Activated T-cell treated with anti-CD3 and anti-CD28 coated beads, Interleukin-2, amount 50 U/mL, for 4 hours (primary cell): ENCODE measurements at regions not wholly inside any gene's neighbourhood (a gene's known extent, or its start where the extent isn't known, plus 50 kb on each side); places are given as distances from the start of the nearest gene placed in this dataset.

ENCODE experiments used
- ATAC-seq, 2 donors: fragments of 200-7000 bp; cut with Tn5 transposase; one replicate each; pipeline ENCODE4 v1.10.0; 2021
- DNase-seq: peaks from one replicate; pipeline ENCODE4 v3.0.0-alpha.2; 2020
- H3K27me3 Mint-ChIP-seq: one replicate; pipeline ENCODE4 v1.8.0; 2021; ENCODE audit warnings: low read depth, mixed read lengths
- H3K36me3 Mint-ChIP-seq: one replicate; pipeline ENCODE4 v1.8.0; 2022; ENCODE audit warnings: mixed read lengths; ENCODE audit not compliant: insufficient read depth
- H3K4me1 Mint-ChIP-seq: one replicate; pipeline ENCODE4 v1.8.0; 2021; ENCODE audit warnings: low read depth, mixed read lengths
- H3K4me3 Mint-ChIP-seq: one replicate; pipeline ENCODE4 v1.8.0; 2021; ENCODE audit warnings: mild to moderate bottlenecking, moderate library complexity, mixed read lengths
- H3K9me3 Mint-ChIP-seq: one replicate; pipeline ENCODE4 v1.8.0; 2021; ENCODE audit warnings: mixed read lengths

DNA sequence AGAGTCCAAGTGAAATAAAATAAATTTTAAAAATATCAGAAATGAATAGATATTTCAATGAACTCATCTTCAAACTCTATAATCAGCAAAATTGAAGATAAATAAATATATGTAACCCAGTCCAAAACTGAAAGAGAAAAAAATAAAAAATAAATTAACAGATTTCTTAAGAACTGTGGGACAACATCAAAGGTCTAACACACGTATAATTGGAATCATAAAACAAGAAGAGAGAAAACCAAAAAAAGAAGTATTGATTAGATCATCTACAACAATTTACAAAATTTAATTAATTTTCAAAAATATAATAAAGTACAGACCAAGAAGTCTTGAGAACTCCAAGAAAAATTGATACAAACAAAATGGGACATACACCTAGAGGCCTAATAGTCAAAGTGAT lies 625.8 kb upstream of the SORCS1 start:
- Mint-ChIP-seq H3K4me1 (no peaks in the 10 kb centered on the region), H3K27me3 (no peaks in the 10 kb centered on the region)

DNA sequence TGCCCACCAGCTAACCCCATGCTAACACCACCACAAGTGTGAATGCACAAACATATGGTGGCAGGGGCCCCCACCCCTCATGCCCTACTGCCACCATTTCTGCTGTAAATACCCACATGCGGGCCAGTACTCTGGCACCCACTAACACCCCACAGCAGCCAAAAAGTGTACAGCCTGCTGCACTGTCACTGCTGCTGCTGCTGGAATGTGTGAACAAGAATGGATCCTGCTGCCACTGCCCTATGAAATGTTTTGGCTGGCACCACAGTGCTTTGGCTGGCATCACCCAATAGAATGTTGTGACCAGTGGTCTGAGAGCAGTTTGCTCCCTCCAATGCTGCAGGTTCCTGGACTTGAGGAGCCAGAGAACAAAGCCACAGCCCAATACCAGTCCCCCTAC lies 606.6 kb upstream of the SORCS1 start:
- ATAC-seq (no peak), DNase-seq (no peak)
- peaks cover 7% of the 10 kb centered on the region for H3K9me3 Mint-ChIP-seq
- no peaks in the 10 kb centered on the region for H3K36me3 Mint-ChIP-seq
- H3K27me3 Mint-ChIP-seq = no peaks in the 10 kb centered on the region
- H3K4me3 Mint-ChIP-seq = no peak overlapping the region
- H3K4me1 Mint-ChIP-seq = no peaks in the 10 kb centered on the region

More for the DNA sequence above, 625.8 kb upstream of the SORCS1 start:
- peaks cover 5% of the 10 kb centered on the region for H3K9me3 Mint-ChIP-seq
- ATAC-seq (no peak), DNase-seq (no peak)
- no peaks in the 10 kb centered on the region for H3K36me3 Mint-ChIP-seq
- H3K4me3 Mint-ChIP-seq = no peak overlapping the region

DNA sequence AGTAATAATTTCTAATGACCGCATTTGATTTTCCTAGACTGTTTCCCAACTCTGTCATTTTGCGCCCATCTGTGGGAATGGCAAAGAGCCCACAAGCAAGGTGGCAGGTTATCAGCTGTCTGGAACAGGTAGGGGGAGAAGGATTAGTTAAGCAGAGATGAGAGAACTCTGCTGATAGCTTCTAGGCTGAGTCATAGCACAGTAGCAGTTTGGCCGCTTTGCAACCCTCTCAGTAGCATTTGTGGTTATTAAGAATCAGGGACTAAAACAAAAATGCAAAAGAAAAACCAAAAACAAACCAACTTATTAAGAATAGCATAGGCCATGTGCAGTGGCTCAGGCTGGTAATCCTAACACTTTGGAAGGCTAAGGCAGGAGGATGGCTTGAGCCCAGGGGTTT lies 602.7 kb upstream of the SORCS1 start:
- Mint-ChIP-seq H3K27me3 (no peaks in the 10 kb centered on the region), H3K4me1 (no peaks in the 10 kb centered on the region), H3K36me3 (no peaks in the 10 kb centered on the region), H3K9me3 (peaks cover 9% of the 10 kb centered on the region), H3K4me3 (no peak overlapping the region)
- no peak for DNase-seq
- no peak for ATAC-seq

DNA sequence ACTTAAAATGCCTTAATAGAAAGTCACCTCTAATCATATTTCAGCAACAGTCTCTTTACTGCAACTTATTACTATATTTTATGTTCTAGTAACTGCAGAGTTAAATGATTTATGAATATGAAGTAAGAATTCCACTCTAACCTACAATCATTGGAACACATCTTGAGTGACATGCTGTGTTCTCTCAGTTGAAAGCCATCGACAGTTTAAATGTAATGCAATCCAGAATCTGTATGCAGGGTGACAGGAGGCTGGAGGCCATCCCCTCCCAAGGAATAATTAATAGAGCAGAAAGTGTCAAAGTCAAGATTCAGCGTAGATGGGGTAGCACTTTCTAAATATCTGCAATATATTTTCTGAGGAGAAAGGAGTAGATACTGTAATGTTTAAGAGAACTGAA lies 590.3 kb upstream of the SORCS1 start:
- ATAC-seq = no peak
- Mint-ChIP-seq H3K9me3 (peaks cover 12% of the 10 kb centered on the region), H3K4me1 (no peaks in the 10 kb centered on the region), H3K36me3 (no peaks in the 10 kb centered on the region), H3K4me3 (no peak overlapping the region), H3K27me3 (no peaks in the 10 kb centered on the region)
- DNase-seq = no peak

DNA sequence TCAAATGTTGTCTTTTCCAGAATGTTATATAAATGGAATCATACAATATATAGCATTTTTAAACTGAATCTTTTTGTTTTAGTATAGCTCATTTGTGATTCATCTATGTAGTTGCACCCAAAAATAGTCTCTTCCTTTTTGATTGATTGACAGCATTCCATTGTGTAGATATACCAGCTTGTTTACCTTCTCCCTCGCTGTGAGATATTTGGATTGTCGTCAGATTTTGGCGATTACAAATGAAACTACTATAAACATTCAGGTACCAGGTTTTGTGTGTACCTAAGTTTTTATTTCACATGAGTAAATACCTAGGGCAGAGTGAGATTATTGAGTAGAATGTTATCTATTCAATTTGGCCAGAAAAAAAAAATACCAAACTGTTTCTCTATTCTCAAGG lies 584.7 kb upstream of the SORCS1 start:
- no peak for ATAC-seq
- H3K9me3 Mint-ChIP-seq = peaks cover 35% of the 10 kb centered on the region

DNA sequence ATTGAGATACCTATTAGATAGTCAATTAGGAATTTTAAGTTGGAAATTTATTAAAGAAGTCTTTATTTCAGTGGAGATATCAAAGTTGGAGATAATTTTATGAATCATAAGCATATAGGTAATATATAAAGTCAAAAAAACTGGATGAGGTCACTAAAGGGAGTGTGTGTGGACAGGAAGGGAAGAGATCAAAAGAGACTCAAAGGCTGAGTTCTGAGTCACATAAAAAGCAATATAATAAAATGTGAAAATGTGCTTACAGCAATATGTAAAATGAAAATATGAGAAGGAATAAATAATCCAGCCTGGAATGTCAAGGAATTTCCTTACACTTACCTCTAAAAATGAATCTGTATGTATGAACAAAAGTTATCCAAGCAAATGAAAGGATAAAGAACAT lies 583.3 kb upstream of the SORCS1 start:
- Mint-ChIP-seq H3K9me3 (peaks cover 36% of the 10 kb centered on the region), H3K27me3 (no peaks in the 10 kb centered on the region), H3K4me3 (no peak overlapping the region), H3K4me1 (no peaks in the 10 kb centered on the region), H3K36me3 (no peaks in the 10 kb centered on the region)
- DNase-seq (no peak), ATAC-seq (no peak)

More for the DNA sequence above, 584.7 kb upstream of the SORCS1 start:
- DNase-seq = no peak
- Mint-ChIP-seq H3K36me3 (no peaks in the 10 kb centered on the region), H3K4me3 (no peak overlapping the region), H3K4me1 (no peaks in the 10 kb centered on the region), H3K27me3 (no peaks in the 10 kb centered on the region)

DNA sequence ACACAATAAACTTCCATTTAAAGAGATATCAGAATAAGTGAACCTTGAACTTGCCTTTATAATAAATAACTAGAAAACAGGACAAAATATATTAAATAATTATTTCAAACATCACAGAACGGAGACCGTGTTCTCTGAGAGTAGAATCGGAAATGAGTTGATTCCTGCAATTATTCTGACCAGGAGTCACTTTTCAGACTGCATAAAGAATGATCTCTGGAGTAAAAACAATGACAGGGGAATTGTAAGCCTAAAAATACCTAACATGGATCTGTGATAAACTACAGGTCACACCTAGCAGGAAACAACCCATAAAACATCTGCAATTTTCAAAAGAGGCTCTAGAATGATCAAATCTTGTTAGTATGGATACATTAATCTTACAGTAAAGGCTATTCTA lies 577.5 kb upstream of the SORCS1 start:
- Mint-ChIP-seq H3K4me1 (no peaks in the 10 kb centered on the region), H3K4me3 (no peak overlapping the region), H3K9me3 (peaks cover 41% of the 10 kb centered on the region), H3K36me3 (no peaks in the 10 kb centered on the region), H3K27me3 (no peaks in the 10 kb centered on the region)
- ATAC-seq (no peak), DNase-seq (no peak)

DNA sequence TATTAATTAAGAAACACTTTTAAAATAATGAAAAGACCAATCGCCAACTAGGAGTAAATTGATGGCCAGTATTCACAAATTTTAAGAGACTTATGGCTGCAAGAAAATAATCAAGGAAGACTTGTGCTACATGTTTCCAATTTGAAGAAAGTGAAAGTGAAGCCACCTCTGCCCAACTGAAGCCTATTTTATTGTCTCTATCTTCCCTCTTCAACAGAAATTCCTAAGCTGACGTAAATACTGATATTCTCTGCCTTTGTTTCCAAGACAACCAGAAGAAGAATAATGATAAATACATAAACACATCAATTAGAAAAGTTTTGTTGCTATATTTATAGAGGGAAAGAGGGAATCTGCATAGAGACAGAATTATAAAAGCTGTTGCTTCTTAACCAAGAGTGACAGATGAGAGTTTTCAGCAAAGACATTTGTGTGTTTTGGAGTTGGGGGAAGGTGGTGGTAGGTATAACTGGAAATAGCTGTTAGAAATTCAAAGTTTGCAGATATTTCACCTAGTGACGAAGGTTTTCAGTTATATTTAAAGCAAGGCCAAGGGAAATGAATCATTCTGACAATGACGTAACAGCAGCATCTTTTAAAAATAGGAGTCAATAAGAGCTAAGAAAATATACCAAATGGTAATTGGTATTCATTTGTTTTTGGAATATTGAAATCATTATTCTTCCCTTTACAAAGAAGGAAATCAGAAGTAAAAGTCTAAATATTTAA lies 576.6 kb upstream of the SORCS1 start:
- Mint-ChIP-seq H3K9me3 (peaks cover 41% of the 10 kb centered on the region), H3K27me3 (no peaks in the 10 kb centered on the region), H3K4me3 (no peak overlapping the region), H3K36me3 (no peaks in the 10 kb centered on the region), H3K4me1 (no peaks in the 10 kb centered on the region)
- ATAC-seq = no peak
- no peak for DNase-seq

DNA sequence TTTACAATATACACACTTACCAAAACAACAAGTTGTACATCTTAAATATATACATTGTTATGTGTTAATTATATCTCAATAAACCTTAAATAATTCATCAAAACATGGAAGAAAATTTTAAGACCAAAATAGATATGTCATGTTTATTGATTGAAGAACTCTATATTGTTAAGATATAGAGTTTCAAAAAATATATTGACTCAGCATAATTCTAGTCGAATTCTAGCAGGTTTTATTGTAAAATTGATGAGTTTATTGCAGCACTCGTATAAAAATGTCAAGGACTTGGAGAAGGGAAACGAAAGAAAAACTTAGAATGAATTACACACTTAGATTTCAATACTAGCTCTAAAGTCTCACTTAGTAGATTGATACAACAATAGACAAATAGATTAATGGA lies 575.4 kb upstream of the SORCS1 start:
- Mint-ChIP-seq H3K4me3 (no peak overlapping the region), H3K9me3 (peaks cover 38% of the 10 kb centered on the region), H3K4me1 (no peaks in the 10 kb centered on the region), H3K36me3 (no peaks in the 10 kb centered on the region), H3K27me3 (no peaks in the 10 kb centered on the region)
- DNase-seq = no peak
- ATAC-seq = no peak

DNA sequence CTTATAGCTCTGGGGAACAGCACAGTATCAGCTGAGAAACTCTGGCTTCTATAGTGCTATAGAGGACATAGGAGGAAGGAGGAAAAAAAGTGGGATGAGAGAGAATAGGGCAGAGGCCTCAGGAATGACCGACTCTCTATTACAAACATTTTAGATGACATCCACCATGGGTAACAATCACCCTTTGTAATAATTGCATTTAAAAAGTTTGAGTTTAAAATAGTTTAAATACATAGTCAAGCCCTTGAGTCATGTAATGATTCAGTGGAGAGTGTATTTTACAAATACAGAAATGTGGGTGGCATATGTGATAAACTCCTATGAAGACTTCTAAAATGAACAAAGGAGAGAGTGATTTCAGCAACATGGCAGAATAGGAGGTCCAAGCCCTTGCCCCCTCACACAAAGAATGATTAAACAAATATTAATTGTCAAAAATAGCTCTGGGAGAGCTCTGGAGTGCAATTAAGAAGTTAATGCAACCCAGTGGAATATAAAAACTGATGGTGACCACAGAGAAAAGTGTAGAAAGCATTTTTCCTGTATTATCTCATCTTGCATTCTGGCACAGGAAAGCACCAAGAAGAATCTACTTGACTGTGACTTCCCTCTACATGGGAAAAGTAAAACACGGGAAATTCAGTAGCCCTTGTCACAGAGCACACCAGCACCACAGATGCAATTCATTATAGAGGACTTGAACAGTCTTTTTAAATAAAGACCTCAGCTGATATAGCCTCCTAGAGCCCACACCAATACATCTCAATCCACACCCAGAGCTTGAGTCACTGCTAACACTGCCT lies 569.0 kb upstream of the SORCS1 start:
- H3K36me3 Mint-ChIP-seq = no peaks in the 10 kb centered on the region
- ATAC-seq (no peak), DNase-seq (no peak)
- H3K4me3 Mint-ChIP-seq = no peak overlapping the region
- no peaks in the 10 kb centered on the region for H3K27me3 Mint-ChIP-seq
- H3K9me3 Mint-ChIP-seq = peaks cover 40% of the 10 kb centered on the region
- no peaks in the 10 kb centered on the region for H3K4me1 Mint-ChIP-seq

DNA sequence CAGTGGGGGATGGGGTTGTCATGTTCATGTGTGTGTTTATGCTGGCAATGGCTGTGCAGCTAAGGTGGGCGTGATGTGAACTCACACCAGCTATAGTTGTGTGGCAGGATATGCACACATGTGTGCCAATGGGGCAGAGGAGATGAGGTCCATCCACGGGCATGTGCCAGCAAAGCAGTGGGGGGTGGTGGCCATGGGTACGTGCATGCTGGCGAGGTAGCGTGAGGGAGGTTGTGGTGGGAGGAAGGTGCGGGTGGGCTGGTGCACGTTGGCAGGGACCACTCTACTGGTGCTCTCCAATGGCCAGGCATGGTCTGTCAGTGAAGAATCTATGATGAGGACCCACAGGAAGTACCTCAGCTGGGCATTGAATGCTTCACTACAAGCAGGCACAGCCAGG lies 567.5 kb upstream of the SORCS1 start:
- DNase-seq (no peak), ATAC-seq (no peak)
- Mint-ChIP-seq H3K4me1 (no peaks in the 10 kb centered on the region), H3K9me3 (peaks cover 31% of the 10 kb centered on the region), H3K4me3 (no peak overlapping the region), H3K27me3 (no peaks in the 10 kb centered on the region), H3K36me3 (no peaks in the 10 kb centered on the region)

DNA sequence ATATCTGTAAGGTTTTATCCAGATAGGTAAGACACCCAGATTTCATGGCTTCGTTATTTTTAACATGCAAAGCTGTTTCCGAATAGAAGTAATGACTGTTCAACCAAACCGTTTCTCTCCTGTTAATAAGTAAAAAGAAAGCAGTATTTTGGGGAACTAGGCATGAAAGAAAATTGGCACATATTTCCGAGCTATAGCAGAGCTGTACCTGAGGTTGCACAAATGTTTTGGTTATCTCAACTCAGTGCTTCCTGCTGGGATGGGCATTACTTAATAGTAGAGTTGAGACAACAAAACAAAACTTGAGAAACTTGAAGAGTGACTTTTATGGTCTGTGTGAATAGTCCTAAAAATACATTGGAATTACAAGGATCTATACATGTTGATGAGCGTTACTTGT lies 564.3 kb upstream of the SORCS1 start:
- no peak for ATAC-seq
- Mint-ChIP-seq H3K4me3 (no peak overlapping the region), H3K27me3 (no peaks in the 10 kb centered on the region), H3K4me1 (no peaks in the 10 kb centered on the region), H3K36me3 (no peaks in the 10 kb centered on the region), H3K9me3 (peaks cover 15% of the 10 kb centered on the region)
- no peak for DNase-seq

DNA sequence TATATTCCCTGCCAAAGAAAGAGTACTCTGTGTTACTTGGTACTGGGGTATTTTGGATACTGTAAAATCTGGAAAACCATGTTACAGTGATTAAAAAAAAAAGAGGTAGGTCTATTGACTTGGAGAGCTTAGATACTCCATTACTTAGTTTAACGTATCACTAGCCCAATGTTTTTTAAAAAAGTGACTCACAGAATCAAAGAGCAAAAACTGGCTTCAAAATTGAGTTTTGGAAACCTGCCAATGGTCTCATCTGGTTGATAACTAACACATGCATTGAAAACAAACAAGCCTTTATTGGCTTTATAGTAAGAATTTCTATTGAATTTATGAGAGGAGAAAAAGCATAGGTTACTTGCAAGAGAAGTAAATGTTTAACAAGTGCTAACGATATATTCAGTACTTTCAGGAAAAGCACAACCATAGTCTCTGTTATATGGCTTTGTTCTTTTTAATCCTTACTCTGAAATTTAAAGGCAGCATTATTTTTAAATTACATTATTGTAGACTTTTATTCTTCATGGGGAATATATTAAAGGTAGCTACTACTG lies 563.3 kb upstream of the SORCS1 start:
- Mint-ChIP-seq H3K36me3 (no peaks in the 10 kb centered on the region), H3K4me1 (no peaks in the 10 kb centered on the region), H3K27me3 (no peaks in the 10 kb centered on the region), H3K4me3 (no peak overlapping the region), H3K9me3 (peaks cover 6% of the 10 kb centered on the region)
- DNase-seq (no peak), ATAC-seq (no peak)

DNA sequence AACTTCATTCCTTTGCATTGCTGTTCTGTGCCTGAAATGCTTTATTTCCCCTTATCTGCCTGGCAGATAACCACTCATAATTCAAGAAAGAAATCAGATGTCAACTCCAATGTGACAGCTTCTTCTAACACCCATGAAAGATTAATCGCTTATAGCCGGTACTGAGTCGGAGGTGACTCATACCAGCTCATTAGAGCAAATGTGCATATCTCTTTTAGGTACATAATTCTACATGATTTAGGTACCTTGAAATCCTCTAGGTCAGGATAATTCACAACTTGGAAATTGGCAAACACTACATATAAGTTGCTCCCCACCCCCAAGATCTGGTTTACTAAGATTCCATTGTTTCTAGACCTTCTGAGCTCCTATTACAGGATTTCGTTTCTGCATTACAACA lies 554.4 kb upstream of the SORCS1 start:
- Mint-ChIP-seq H3K36me3 (no peaks in the 10 kb centered on the region), H3K27me3 (no peaks in the 10 kb centered on the region), H3K4me3 (no peak overlapping the region), H3K4me1 (no peaks in the 10 kb centered on the region), H3K9me3 (peaks cover 45% of the 10 kb centered on the region)
- DNase-seq (no peak), ATAC-seq (no peak)

DNA sequence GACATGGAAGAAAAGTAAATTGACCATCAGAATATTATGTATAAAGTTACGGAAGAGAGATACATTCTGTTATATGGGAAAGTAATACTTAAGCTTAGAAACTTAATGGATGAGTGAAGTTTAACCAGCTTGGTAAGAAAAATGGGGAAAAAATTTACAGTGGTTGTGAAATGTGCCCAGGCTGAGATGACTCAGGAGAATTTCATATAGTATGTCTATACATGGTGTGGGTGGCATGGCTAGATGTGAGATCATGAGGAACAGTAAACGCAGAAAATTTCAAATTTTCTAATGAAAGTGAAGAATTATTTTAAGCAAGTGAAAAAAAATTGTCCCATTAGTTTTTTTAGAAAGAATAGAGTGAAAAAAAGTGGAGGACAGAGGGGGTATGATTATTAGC lies 552.5 kb upstream of the SORCS1 start:
- H3K27me3 Mint-ChIP-seq = no peaks in the 10 kb centered on the region
- H3K9me3 Mint-ChIP-seq = peaks cover 48% of the 10 kb centered on the region
- no peak for DNase-seq
- no peaks in the 10 kb centered on the region for H3K36me3 Mint-ChIP-seq
- no peaks in the 10 kb centered on the region for H3K4me1 Mint-ChIP-seq
- no peak overlapping the region for H3K4me3 Mint-ChIP-seq
- ATAC-seq = no peak
